Glutamatergic neuron (in vitro differentiated cells): ENCODE measurements at regions not wholly inside any gene's neighbourhood (a gene's known extent, or its start where the extent isn't known, plus 50 kb on each side); places are given as distances from the start of the nearest gene placed in this dataset.

Experiments
- DNase-seq: peaks from one replicate; pipeline ENCODE4 v3.0.0; 2022
- H3K27ac Mint-ChIP-seq: one replicate; pipeline ENCODE4 v1.8.0; 2020; ENCODE audit warnings: mild to moderate bottlenecking, mixed read lengths, inconsistent platforms; ENCODE audit not compliant: unreplicated experiment
- H3K27me3 Mint-ChIP-seq: one replicate; pipeline ENCODE4 v1.8.0; 2020; ENCODE audit warnings: mild to moderate bottlenecking, moderate library complexity, mixed read lengths, inconsistent platforms; ENCODE audit not compliant: unreplicated experiment
- H3K36me3 Mint-ChIP-seq: one replicate; pipeline ENCODE4 v1.8.0; 2020; ENCODE audit warnings: mild to moderate bottlenecking, mixed read lengths, inconsistent platforms; ENCODE audit not compliant: unreplicated experiment
- H3K4me1 Mint-ChIP-seq: one replicate; pipeline ENCODE4 v1.8.0; 2020; ENCODE audit warnings: mild to moderate bottlenecking, low read depth, mixed read lengths, inconsistent platforms; ENCODE audit not compliant: unreplicated experiment
- H3K4me3 Mint-ChIP-seq: one replicate; pipeline ENCODE4 v1.8.0; 2020; ENCODE audit warnings: mild to moderate bottlenecking, mixed read lengths, inconsistent platforms; ENCODE audit not compliant: unreplicated experiment
- H3K9me3 Mint-ChIP-seq: one replicate; pipeline ENCODE4 v1.8.0; 2020; ENCODE audit warnings: mild to moderate bottlenecking, moderate library complexity, mixed read lengths, inconsistent platforms; ENCODE audit not compliant: unreplicated experiment
- CTCF ChIP-seq: fragments of 200-600 bp; sonication (generic); IDR thresholded peaks from one replicate; pipeline ENCODE4 v1.5.0; 2021; ENCODE audit not compliant: partially characterized antibody, unreplicated experiment

GRCh38 chr13:55440465-55441085, 1700.1 kb upstream of the PRR20A start:
- no peak for DNase-seq

GRCh38 chr13:55464222-55464621, 1676.5 kb upstream of the PRR20A start:
- Mint-ChIP-seq H3K27ac (no peak overlapping the region), H3K4me1 (no peaks in the 10 kb centered on the region), H3K9me3 (no peaks in the 10 kb centered on the region), H3K27me3 (no peaks in the 10 kb centered on the region), H3K36me3 (no peaks in the 10 kb centered on the region), H3K4me3 (no peak overlapping the region)
- DNase-seq = no peak
- TF ChIP-seq CTCF = no peak

More at GRCh38 chr13:55440465-55441085, 1700.1 kb upstream of the PRR20A start:
- H3K4me3 Mint-ChIP-seq = no peak overlapping the region
- no peak overlapping the region for H3K27ac Mint-ChIP-seq
- no peak for TF ChIP-seq CTCF
- H3K36me3 Mint-ChIP-seq = no peaks in the 10 kb centered on the region
- H3K9me3 Mint-ChIP-seq = no peaks in the 10 kb centered on the region
- H3K4me1 Mint-ChIP-seq = peaks cover 7% of the 10 kb centered on the region
- H3K27me3 Mint-ChIP-seq = no peaks in the 10 kb centered on the region

GRCh38 chr13:55467476-55467875, 1673.2 kb upstream of the PRR20A start:
- Mint-ChIP-seq H3K4me3 (no peak overlapping the region), H3K36me3 (no peaks in the 10 kb centered on the region), H3K9me3 (no peaks in the 10 kb centered on the region), H3K27me3 (no peaks in the 10 kb centered on the region), H3K4me1 (no peaks in the 10 kb centered on the region), H3K27ac (no peak overlapping the region)
- no peak for TF ChIP-seq CTCF
- DNase-seq = no peak

GRCh38 chr13:55483626-55484158, 1657.0 kb upstream of the PRR20A start:
- no peaks in the 10 kb centered on the region for H3K36me3 Mint-ChIP-seq
- H3K27ac Mint-ChIP-seq = no peak overlapping the region
- no peaks in the 10 kb centered on the region for H3K4me1 Mint-ChIP-seq
- H3K27me3 Mint-ChIP-seq = no peaks in the 10 kb centered on the region
- H3K4me3 Mint-ChIP-seq = no peak overlapping the region
- H3K9me3 Mint-ChIP-seq = no peaks in the 10 kb centered on the region
- TF ChIP-seq CTCF = no peak
- DNase-seq = no peak

- H3K9me3 Mint-ChIP-seq = no peaks in the 10 kb centered on the region
- H3K36me3 Mint-ChIP-seq = no peaks in the 10 kb centered on the region
Observed at GRCh38 chr13:55493297-55493696, 1647.4 kb upstream of the PRR20A start.

More at GRCh38 chr13:55493297-55493696, 1647.4 kb upstream of the PRR20A start:
- no peak for DNase-seq
- H3K27ac Mint-ChIP-seq = no peak overlapping the region
- no peaks in the 10 kb centered on the region for H3K27me3 Mint-ChIP-seq
- H3K4me3 Mint-ChIP-seq = no peak overlapping the region
- no peak for TF ChIP-seq CTCF
- H3K4me1 Mint-ChIP-seq = no peaks in the 10 kb centered on the region
